ENCODE measurements at regions not wholly inside any gene's neighbourhood (a gene's known extent, or its start where the extent isn't known, plus 50 kb on each side); places are given as distances from the start of the nearest gene placed in this dataset.
"Not testable (repeated sequence)": the region's sequence is repeated elsewhere in the genome, so short reads cannot be mapped to it uniquely, and the experiment has no call there.

GRCh38 chr5:124960266-124960665, 213.8 kb upstream of the ZNF608 start:
- FAIRE-seq: no peak
- no peak for TF ChIP-seq TAF1 (IDR thresholded peaks at IDR 0.05; ENCODE audit: borderline replicate concordance, low read depth, low read length)
- no peak for TF ChIP-seq POLR2A (IDR thresholded peaks at IDR 0.05; ENCODE audit: low read depth, low read length)
- TF ChIP-seq POLR2AphosphoS5 (IDR thresholded peaks at IDR 0.05; ENCODE audit: low read depth, low read length): no peak
- DNase-seq (ENCODE audit: insufficient read length): no peak

DNA sequence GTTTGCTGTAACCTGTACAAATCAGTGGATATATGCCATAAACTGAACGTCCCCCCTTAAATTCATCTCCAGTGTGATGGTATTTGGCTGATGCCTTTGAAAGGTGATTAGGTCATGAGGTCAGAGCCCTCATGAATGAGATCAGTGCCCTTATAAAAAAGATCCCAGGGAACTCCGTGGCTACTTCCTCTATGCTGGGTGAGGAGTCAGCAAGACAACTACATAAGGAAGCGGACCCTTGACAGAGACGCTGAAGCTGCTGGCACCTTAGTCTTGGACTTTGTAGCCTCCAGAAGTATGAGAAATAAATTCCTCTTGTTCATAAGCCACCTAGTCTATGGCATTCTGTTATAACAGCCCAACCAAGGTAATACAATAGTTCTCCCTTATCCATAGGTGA, 215.1 kb upstream of the ZNF608 start:
- FAIRE-seq: no peak
- DNase-seq (ENCODE audit: insufficient read length): no peak

DNA sequence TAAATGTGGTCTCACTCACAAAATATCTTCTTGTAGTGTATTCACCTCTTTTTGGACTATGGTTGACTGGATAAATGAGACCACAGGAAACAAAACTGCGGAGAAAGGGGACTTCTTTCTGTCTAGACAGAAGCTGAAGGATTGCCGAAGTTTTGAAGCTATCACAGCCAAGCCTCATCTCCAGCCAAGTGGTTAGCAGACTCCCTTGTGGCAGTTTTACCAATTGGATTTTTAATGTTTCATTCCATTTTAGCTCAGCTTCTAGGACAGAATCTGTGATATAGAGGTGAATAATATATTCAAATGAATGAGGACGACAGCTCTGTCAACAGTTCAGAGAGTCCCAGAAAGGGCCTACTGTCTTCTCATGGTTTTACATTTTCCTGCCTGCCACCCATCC, 215.7 kb upstream of the ZNF608 start:
- DNase-seq (ENCODE audit: insufficient read length): no peak
- TF ChIP-seq TAF1 (IDR thresholded peaks at IDR 0.05; ENCODE audit: borderline replicate concordance, low read depth, low read length) (no peak), POLR2A (IDR thresholded peaks at IDR 0.05; ENCODE audit: low read depth, low read length) (no peak), POLR2AphosphoS5 (IDR thresholded peaks at IDR 0.05; ENCODE audit: low read depth, low read length) (no peak)
- no peak for FAIRE-seq

More for the DNA sequence above, 215.1 kb upstream of the ZNF608 start:
- TF ChIP-seq TAF1 (IDR thresholded peaks at IDR 0.05; ENCODE audit: borderline replicate concordance, low read depth, low read length) (no peak), POLR2A (IDR thresholded peaks at IDR 0.05; ENCODE audit: low read depth, low read length) (no peak), POLR2AphosphoS5 (IDR thresholded peaks at IDR 0.05; ENCODE audit: low read depth, low read length) (no peak)

GRCh38 chr5:124962735-124963134, 216.3 kb upstream of the ZNF608 start:
- DNase-seq (ENCODE audit: insufficient read length) (no peak), FAIRE-seq (no peak)
- TF ChIP-seq TAF1 (IDR thresholded peaks at IDR 0.05; ENCODE audit: borderline replicate concordance, low read depth, low read length) (no peak), POLR2AphosphoS5 (IDR thresholded peaks at IDR 0.05; ENCODE audit: low read depth, low read length) (no peak), POLR2A (IDR thresholded peaks at IDR 0.05; ENCODE audit: low read depth, low read length) (no peak)

DNA sequence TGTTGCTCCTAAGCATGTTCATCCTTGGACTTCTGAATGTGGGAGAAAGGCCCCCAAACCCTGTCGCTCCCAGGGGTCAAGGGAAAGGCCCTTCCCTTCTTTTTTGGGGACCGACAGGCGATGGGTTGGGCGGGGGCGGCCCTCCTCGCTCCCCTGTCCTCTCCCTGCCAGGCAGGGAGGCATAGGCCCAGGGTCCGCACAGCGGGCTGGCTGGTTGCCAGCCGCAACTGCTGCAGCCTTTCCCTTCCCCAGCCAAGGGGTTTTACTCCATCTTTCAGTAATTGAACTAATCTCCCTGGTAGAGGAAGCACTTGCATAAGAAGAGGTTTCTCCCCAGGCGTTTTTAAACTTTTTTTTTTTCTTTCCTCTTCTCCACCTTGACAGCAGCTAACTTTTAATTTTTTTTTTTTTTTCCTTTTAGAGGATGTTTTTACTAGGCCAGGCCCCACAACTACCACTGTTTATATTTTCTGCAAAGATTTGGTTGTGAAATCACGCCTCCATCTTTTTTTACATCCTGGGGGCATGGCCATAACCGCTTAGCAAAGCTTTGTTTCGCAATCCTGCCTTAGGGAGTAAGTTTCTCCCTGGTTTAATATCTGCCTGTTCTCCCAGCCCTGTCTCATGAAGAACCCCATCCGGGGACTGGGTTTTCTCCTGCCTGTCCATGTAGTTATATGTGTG, 216.9 kb upstream of the ZNF608 start:
- DNase-seq (ENCODE audit: insufficient read length) (no peak), FAIRE-seq (no peak)
- TF ChIP-seq POLR2A (IDR thresholded peaks at IDR 0.05; ENCODE audit: low read depth, low read length): no peak
- no peak for TF ChIP-seq TAF1 (IDR thresholded peaks at IDR 0.05; ENCODE audit: borderline replicate concordance, low read depth, low read length)
- TF ChIP-seq POLR2AphosphoS5 (IDR thresholded peaks at IDR 0.05; ENCODE audit: low read depth, low read length): no peak

GRCh38 chr5:124966741-124967140, 220.3 kb upstream of the ZNF608 start:
- DNase-seq (ENCODE audit: insufficient read length); FAIRE-seq: not testable (repeated sequence)

DNA sequence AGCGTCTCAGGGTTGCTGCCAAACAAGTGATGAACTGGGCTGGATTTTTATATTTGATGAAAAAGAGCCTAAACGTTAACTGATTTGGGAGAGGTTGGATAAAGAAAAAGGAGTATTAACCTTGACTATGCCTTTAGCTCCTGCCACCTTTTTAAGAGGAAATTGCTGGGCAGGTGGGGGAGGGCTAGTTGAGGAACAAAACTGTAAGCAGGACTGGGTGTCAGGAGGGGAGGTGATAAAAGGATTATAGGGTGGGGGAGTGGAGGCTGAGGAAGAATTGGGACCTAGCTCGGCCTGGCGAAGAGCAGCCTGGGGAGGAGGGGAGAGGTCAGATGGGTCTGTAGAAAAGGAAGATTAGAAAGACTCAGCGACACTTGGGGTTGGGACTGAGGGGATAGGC, 223.9 kb upstream of the ZNF608 start:
- FAIRE-seq; DNase-seq (ENCODE audit: insufficient read length): not testable (repeated sequence)

DNA sequence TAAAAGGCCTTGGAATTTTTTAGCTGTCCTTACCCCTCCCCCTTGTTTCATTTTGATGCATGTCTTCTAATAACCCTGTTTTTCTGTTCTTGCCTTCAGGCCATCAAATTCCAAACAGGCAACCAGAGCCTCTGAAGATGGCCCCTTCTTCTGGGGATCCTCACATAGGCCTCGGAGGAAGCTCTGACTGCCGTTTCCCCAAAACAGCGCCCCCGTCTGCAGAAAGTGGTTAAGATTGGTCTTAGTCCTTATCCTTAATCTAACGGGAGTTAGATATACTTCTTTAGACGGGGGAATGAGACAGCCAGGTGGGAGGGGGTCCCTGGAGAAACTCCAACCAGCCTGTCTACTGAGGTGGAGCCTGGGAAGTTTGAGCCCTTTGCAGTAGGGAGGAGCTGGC, 226.3 kb upstream of the ZNF608 start:
- FAIRE-seq (no peak), DNase-seq (ENCODE audit: insufficient read length) (no peak)
- TF ChIP-seq TAF1 (IDR thresholded peaks at IDR 0.05; ENCODE audit: borderline replicate concordance, low read depth, low read length): no peak
- no peak for TF ChIP-seq POLR2AphosphoS5 (IDR thresholded peaks at IDR 0.05; ENCODE audit: low read depth, low read length)
- no peak for TF ChIP-seq POLR2A (IDR thresholded peaks at IDR 0.05; ENCODE audit: low read depth, low read length)

DNA sequence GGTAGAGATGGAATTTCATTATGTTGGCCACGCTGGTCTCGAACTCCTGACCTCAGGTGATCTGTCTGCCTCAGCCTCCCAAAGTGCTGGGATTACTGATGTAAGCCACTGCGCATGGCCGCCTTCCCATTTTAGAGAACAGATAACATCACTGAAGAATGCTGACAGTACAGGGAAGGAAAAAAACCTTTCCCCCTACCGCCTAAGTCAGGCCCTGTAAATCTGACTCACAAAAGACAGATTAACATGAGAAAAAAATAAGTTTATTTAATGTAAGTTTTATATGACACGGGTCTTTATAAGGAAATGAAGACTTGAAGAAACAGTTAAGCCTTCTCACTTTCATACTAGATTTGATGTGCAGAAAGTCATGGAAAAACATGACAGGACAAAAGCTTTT, 227.2 kb upstream of the ZNF608 start:
- no peak for TF ChIP-seq POLR2AphosphoS5 (IDR thresholded peaks at IDR 0.05; ENCODE audit: low read depth, low read length)
- TF ChIP-seq TAF1 (IDR thresholded peaks at IDR 0.05; ENCODE audit: borderline replicate concordance, low read depth, low read length): no peak
- TF ChIP-seq POLR2A (IDR thresholded peaks at IDR 0.05; ENCODE audit: low read depth, low read length): no peak
- FAIRE-seq (no peak), DNase-seq (ENCODE audit: insufficient read length) (no peak)

DNA sequence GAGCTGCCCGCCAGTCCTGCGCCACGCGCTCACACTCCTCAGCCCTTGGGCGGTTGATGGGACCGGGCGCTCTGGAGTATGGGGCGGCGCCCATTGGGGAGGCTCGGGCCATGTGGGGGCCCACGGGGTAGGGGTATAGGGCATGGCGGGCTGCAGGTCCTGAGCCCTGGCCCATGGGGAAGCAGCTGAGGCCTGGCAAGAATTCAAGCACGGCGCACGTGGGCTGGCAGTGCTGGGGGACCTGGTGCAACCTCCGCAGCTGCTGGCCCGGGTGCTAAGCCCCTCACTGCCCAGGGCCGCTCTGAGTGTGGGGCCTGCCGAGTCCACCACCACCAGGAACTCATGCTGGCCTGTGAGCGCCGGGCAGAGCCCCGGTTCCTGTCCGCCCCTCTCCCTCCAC, 229.6 kb upstream of the ZNF608 start:
- no peak for DNase-seq (ENCODE audit: insufficient read length)
- TF ChIP-seq TAF1 (IDR thresholded peaks at IDR 0.05; ENCODE audit: borderline replicate concordance, low read depth, low read length) (no peak), POLR2A (IDR thresholded peaks at IDR 0.05; ENCODE audit: low read depth, low read length) (no peak), POLR2AphosphoS5 (IDR thresholded peaks at IDR 0.05; ENCODE audit: low read depth, low read length) (no peak)
- no peak for FAIRE-seq

DNA sequence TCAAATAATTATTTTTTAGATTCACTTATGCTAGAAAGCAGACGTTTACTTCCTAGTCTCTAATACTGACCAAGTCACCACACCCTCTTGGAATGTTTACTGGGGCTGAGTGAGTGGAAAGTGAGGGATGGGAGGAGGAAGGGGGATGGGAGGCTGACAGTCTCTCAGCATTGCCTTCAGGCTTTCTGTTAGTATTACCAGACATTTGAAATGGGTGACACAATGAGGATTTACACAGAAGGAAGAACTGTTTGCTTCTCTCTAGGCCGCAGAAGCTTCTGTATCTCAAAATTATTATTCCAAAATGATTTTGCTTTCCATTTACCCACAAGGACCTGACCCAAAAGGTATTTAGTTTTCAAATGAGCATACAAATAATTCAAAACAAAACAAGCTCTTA, 232.8 kb upstream of the ZNF608 start:
- no peak for TF ChIP-seq TAF1 (IDR thresholded peaks at IDR 0.05; ENCODE audit: borderline replicate concordance, low read depth, low read length)
- no peak for TF ChIP-seq POLR2A (IDR thresholded peaks at IDR 0.05; ENCODE audit: low read depth, low read length)
- no peak for TF ChIP-seq POLR2AphosphoS5 (IDR thresholded peaks at IDR 0.05; ENCODE audit: low read depth, low read length)
- DNase-seq (ENCODE audit: insufficient read length) (no peak), FAIRE-seq (peak; percentile 27)

- peak; percentile 60 for FAIRE-seq
- DNase-seq (ENCODE audit: insufficient read length): no peak
- TF ChIP-seq POLR2AphosphoS5 (IDR thresholded peaks at IDR 0.05; ENCODE audit: low read depth, low read length): no peak
- no peak for TF ChIP-seq TAF1 (IDR thresholded peaks at IDR 0.05; ENCODE audit: borderline replicate concordance, low read depth, low read length)
- no peak for TF ChIP-seq POLR2A (IDR thresholded peaks at IDR 0.05; ENCODE audit: low read depth, low read length)
Observed at GRCh38 chr5:124980163-124980941, 233.9 kb upstream of the ZNF608 start.

Measured in GM12892 (cell line).